COLO668 (cell line): ENCODE measurements at regions not wholly inside any gene's neighbourhood (a gene's known extent, or its start where the extent isn't known, plus 50 kb on each side); places are given as distances from the start of the nearest gene placed in this dataset.

Source experiments
- DNase-seq: peaks from one replicate; lab custom pipeline; 2025; ENCODE audit not compliant: unreplicated experiment; lab: John Stamatoyannopoulos, UW

GRCh38 chr21:15421441-15421881, 308.3 kb upstream of the USP25 start:
- no peak for DNase-seq

GRCh38 chr21:15421947-15422346, 307.8 kb upstream of the USP25 start:
- DNase-seq, result no peak

- DNase-seq, result no peak
These were observed 307.0 kb upstream of the USP25 start for GRCh38 chr21:15422783-15423182.

DNA sequence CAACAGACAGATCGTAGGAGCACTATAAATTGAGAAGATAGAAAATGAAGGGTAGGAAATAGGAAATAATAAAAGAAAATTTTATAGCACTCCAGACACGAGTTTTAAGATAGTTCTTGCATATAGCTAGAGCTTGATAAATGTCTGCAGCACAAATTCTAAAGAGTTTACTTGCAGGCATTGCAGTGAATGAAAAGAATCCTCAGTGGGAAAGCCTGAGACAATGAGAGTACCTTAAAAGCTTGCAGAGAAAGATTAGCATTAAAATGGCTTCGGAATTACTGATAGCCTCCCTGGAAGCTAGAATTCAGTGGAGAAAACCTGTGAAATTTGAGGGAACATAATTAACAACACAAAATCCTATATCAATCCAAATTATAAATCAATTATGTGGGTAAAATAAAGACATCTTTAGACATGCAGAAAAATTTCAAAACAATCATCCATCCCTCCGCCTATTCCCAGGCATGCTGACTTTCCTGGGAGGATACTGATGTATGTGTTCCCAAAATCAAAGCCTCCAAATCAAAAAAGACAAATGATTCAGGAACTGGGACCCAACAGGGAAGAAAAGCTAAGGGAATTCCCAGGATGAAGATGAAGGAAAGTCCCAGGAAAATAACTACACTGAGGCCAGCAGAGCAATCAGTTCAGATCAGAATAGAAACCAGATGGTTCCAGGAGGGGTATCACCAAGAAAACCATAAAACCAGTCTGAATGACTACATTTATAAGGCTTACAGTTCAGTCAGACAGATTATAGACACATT, 305.9 kb upstream of the USP25 start:
- DNase-seq, result no peak

GRCh38 chr21:15425049-15425448, 304.7 kb upstream of the USP25 start:
- DNase-seq, result no peak

DNA sequence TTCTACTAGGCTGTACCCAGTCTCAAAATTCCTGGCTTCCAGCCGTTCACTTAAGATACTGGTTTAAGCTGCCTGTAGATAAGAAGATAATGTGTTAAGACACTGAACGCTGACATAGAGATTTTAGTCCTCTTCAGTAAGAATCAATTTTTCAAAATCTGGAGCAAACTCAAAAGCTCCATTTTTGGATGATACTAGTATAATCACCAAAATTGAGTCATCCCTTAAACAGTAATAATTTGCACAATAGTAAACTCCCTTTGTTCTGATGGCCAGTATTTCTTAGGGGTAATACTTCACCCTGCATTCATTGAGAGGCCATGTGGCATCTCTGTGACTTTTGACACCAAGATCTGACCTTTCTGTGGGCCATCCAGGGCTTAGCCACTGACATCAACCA, 299.8 kb upstream of the USP25 start:
- no peak for DNase-seq

- DNase-seq, result no peak
These were observed 299.2 kb upstream of the USP25 start for GRCh38 chr21:15430577-15430976.

GRCh38 chr21:15431053-15431452, 298.7 kb upstream of the USP25 start:
- DNase-seq, result no peak

GRCh38 chr21:15433091-15433490, 296.7 kb upstream of the USP25 start:
- no peak for DNase-seq

GRCh38 chr21:15434163-15434905, 295.4 kb upstream of the USP25 start:
- DNase-seq, result no peak

DNA sequence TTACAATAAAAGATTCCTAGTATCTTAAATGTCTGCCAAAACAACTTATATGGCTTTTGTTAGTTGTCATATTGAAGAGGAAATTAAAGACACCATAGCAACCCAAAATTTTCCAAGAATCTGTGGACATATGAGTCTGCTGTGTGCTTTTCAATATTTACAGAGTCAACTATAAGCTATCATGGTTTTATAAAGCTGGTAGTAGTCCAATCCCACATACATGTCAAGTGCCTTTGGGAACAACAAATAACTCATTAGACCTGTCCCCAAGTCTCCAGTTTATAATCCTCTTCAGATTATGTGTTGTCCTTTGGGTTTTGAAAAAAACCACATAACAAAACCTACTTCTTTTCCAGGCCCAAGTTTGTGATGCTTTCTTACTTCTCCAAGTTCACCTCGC, 293.8 kb upstream of the USP25 start:
- DNase-seq, result no peak

GRCh38 chr21:15437883-15438282, 291.9 kb upstream of the USP25 start:
- no peak for DNase-seq

- no peak for DNase-seq
These were observed 290.1 kb upstream of the USP25 start for GRCh38 chr21:15439726-15440125.

GRCh38 chr21:15441060-15441493, 288.7 kb upstream of the USP25 start:
- no peak for DNase-seq

DNA sequence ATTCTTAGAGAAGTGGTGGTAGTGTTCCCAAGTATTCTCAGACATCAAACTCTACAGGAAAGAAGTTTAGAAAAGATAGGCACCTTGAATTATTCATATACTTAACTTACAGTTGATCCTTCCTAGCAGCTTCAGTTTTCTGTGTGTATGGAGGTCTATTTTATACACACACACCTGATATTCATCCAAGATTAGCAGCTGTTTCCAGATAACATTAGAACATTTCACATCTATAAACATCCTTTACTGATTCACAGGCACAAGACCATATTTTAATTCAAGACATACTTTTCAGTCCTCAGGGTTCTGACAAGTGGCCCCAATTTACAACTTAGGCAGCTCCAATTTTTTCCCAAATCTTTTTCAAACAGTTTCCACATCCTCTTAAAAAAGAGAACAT, 287.8 kb upstream of the USP25 start:
- DNase-seq, result no peak

DNA sequence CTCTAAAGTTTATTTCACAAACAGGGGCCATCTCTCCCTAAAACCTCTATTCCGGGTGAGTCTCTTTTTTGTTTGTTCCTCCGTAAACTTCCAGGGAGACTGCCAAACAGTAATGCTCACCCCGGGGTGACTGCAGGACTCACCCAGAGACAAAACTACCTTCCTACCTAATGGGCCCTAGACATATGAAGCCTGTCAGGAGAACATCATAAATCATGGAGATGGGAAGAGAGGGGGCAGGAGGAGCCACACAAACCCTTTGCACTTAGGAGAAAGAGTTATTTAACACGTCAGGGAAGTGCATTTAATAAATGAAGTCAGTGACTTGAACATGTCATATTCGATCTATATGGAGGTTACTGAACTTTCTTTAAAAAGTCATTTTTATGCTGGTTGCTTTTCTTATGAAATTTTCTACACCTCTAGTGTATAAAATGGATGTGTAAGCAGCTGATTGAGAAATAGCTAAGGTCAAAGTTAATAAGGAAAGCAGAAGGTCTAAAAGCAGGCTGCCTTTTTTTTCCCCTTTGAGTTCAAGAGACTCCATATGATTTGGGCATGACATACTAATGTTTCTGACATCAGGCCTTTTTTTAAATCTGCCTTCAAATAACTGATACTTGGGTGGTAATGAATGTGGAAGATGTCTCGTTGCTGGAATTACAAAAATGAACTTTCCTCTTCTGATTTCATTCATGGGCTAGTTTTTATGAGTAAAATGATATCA, 286.9 kb upstream of the USP25 start:
- no peak for DNase-seq

GRCh38 chr21:15443740-15444117, 286.1 kb upstream of the USP25 start:
- DNase-seq, result no peak

DNA sequence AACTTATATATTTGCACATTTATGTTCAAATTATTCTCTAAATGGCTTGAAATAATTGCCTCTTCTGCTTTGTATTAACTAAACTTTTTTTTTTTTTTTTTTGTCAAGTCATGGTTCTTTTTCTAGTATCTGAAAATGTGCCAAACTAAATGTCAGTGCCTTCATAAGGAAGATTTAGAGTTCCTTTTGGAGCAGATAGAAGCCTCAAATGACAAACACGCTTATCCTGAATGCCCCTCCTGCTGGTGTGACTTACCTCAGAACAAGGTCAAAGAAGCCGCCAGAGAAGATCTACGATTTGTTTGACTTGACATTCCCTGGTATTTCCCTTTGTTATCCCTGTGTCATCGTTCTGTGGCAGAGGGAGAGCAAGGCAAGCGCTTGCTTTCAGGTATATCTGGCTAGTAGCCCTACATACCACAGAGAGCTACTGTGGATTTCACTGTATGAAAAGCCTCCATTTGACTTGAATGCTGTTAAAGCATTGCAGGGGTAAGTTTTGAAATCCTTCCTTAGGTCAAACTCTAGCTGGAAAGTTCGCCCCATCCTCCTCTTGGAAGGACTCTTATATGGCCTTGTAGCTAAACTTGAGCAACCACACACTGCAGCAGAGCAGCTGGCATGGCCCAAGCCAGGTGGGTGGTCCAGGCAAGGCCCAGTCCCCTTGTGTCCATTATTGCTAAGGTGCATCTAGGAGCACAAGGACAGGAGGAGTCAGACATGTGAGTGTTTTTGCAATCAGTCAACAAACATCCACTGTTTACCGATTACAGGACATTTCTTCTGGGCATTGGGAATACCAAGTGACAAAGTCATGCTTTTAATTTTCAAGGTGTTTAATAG, 285.4 kb upstream of the USP25 start:
- no peak for DNase-seq

DNA sequence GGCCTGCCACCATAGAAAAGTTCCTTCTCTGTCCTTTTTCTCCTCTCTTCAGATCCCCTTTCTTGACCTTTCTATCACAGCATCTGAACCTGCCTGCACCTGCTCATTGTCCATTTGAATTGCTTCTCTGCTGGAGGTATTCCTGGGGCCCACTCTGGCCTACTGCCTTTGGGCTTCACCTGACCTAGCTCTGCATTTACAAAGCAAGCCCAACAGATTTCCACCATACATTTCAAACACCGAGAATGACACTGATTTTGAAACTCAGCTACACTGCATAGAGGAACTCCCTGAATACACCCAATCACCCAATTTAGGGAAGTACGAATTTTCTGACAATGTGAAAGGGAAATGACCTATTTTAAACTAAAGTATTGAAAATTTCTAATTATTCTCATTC, 284.5 kb upstream of the USP25 start:
- no peak for DNase-seq

DNA sequence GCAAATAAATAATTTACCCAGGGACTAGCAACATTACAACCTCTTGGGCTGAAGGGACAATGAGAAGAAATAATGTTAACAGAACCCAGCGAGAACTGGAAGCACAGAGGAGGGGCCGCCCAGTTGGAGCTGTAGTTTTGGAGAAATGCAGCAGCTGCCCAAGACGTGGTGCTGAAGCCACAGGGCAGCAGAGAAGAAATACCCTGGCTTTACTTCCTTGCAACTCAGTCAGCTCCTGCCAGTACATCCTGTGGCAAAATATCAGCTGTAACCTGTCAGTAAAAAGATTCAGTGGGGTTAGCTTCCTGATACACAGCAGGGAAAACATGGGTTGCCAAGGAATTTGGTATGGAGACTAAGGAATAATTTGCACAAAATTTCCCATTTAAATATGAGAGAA, 283.6 kb upstream of the USP25 start:
- DNase-seq, result no peak

GRCh38 chr21:15449556-15449955, 280.2 kb upstream of the USP25 start:
- DNase-seq, result no peak
